Breast epithelium (tissue), 4 donors: ENCODE measurements at regions not wholly inside any gene's neighbourhood (a gene's known extent, or its start where the extent isn't known, plus 50 kb on each side); places are given as distances from the start of the nearest gene placed in this dataset.
A peak's percentile ranks its signal among the peaks of the same experiment; 100 is the strongest.

ENCODE experiments used
- DNase-seq, 2 donors: peaks; one replicate each; pipeline ENCODE4 v3.0.0-alpha.2; 2019; ENCODE audit warnings: low spot score in 2 of 2
- H3K27ac ChIP-seq, 2 donors: fragments of 200-600 bp; sonication (generic) in 1 of 2; one replicate each; pipeline ENCODE4 v1.5.1; 2016 to 2019; ENCODE audit warnings: mild to moderate bottlenecking in 1 of 2
- H3K27me3 ChIP-seq, 2 donors: fragments of 200-600 bp; sonication (generic) in 1 of 2; one replicate each; pipeline versions ENCODE4 v1.5.1 to v1.6.0; 2017 to 2019; ENCODE audit warnings: control low read depth in 1 of 2, mild to moderate bottlenecking in 1 of 2
- H3K36me3 ChIP-seq: fragments of 200-600 bp; one replicate; pipeline ENCODE4 v1.5.1; 2019
- H3K4me1 ChIP-seq, 2 donors: fragments of 200-600 bp; sonication (generic); one replicate each; pipeline ENCODE4 v1.5.1; 2016 to 2019; ENCODE audit warnings: control low read depth in 1 of 2
- H3K4me3 ChIP-seq, 3 donors: fragments of 200-600 bp; sonication (generic); 1 replicate in 2 of 3; 2 replicates in 1 of 3; pipeline ENCODE4 v1.5.1; 2016 to 2019; ENCODE audit warnings: mild to moderate bottlenecking in 3 of 3, moderate library complexity in 2 of 3
- H3K9me3 ChIP-seq, 2 donors: fragments of 200-600 bp; sonication (generic) in 1 of 2; one replicate each; pipeline ENCODE4 v1.5.1; 2016 to 2019; ENCODE audit warnings: control low read depth in 1 of 2
- CTCF ChIP-seq, 3 donors: fragments of 450-650 bp; IDR thresholded peaks; one replicate each; pipeline ENCODE4 v1.5.1; 2016 to 2017; ENCODE audit warnings: antibody characterized with exemption in 3 of 3, mild to moderate bottlenecking in 3 of 3, moderate library complexity in 3 of 3
- POLR2A ChIP-seq: fragments of 450-650 bp; IDR thresholded peaks from one replicate; pipeline ENCODE4 v1.6.1; 2016; ENCODE audit warnings: antibody characterized with exemption, mild to moderate bottlenecking, moderate library complexity
- POLR2AphosphoS5 ChIP-seq, 3 donors: sonication (generic); formaldehyde crosslinking; IDR thresholded peaks; one replicate each; pipeline ENCODE4 v1.6.1; 2017; ENCODE audit warnings: antibody characterized with exemption in 3 of 3
- intact Hi-C: fragments of 100-400 bp; cut with DNase I; formaldehyde crosslinking; loops from one replicate; pipeline ENCODE4 v1.15.1; 2023; ENCODE audit warnings: low total_unique reads

- no peak overlapping the region for H3K4me3 ChIP-seq
- H3K36me3 ChIP-seq, result no peaks in the 10 kb centered on the region
- no peaks in the 10 kb centered on the region for H3K9me3 ChIP-seq
- TF ChIP-seq CTCF (IDR thresholded peaks at IDR 0.05) (no peak), POLR2AphosphoS5 (IDR thresholded peaks at IDR 0.05) (no peak), POLR2A (no peak)
- no peak for DNase-seq
- no peak overlapping the region for H3K27ac ChIP-seq
- intact Hi-C loops, result no loop called here
- no peaks in the 10 kb centered on the region for H3K27me3 ChIP-seq
- H3K4me1 ChIP-seq, result no peaks in the 10 kb centered on the region
Observed at GRCh38 chr5:143470120-143470519, 66.6 kb upstream of the NR3C1 start.

GRCh38 chr5:143469125-143469524, 65.6 kb upstream of the NR3C1 start:
- intact Hi-C loops, result no loop called here
- Histone ChIP-seq H3K9me3 (no peaks in the 10 kb centered on the region), H3K4me1 (no peaks in the 10 kb centered on the region), H3K4me3 (no peak overlapping the region), H3K36me3 (no peaks in the 10 kb centered on the region), H3K27ac (no peak overlapping the region), H3K27me3 (no peaks in the 10 kb centered on the region)
- no peak for DNase-seq
- TF ChIP-seq POLR2A, result no peak
- no peak for TF ChIP-seq POLR2AphosphoS5 (IDR thresholded peaks at IDR 0.05)
- no peak for TF ChIP-seq CTCF (IDR thresholded peaks at IDR 0.05)

GRCh38 chr5:143466632-143467031, 63.1 kb upstream of the NR3C1 start:
- Histone ChIP-seq H3K9me3 (no peaks in the 10 kb centered on the region), H3K36me3 (no peaks in the 10 kb centered on the region), H3K4me1 (no peaks in the 10 kb centered on the region), H3K4me3 (no peak overlapping the region), H3K27me3 (no peaks in the 10 kb centered on the region), H3K27ac (no peak overlapping the region)
- no peak for DNase-seq
- intact Hi-C loops, result no loop called here
- no peak for TF ChIP-seq CTCF (IDR thresholded peaks at IDR 0.05)
- no peak for TF ChIP-seq POLR2AphosphoS5 (IDR thresholded peaks at IDR 0.05)

GRCh38 chr5:143464723-143465490, 61.4 kb upstream of the NR3C1 start:
- H3K27me3 ChIP-seq, result no peaks in the 10 kb centered on the region
- DNase-seq, result peak in 1 of 2 donors; percentile 45

More at GRCh38 chr5:143464723-143465490, 61.4 kb upstream of the NR3C1 start:
- H3K4me1 ChIP-seq, result no peaks in the 10 kb centered on the region
- H3K36me3 ChIP-seq, result no peaks in the 10 kb centered on the region
- TF ChIP-seq POLR2A (no peak), CTCF (IDR thresholded peaks at IDR 0.05) (no peak), POLR2AphosphoS5 (IDR thresholded peaks at IDR 0.05) (no peak)
- peak overlapping the region in 1 of 2 donors; percentile 67 for H3K27ac ChIP-seq
- H3K4me3 ChIP-seq, result no peak overlapping the region
- no peaks in the 10 kb centered on the region for H3K9me3 ChIP-seq
- intact Hi-C loops, result no loop called here
